ENCODE measurements at regions not wholly inside any gene's neighbourhood (a gene's known extent, or its start where the extent isn't known, plus 50 kb on each side); places are given as distances from the start of the nearest gene placed in this dataset.

DNA sequence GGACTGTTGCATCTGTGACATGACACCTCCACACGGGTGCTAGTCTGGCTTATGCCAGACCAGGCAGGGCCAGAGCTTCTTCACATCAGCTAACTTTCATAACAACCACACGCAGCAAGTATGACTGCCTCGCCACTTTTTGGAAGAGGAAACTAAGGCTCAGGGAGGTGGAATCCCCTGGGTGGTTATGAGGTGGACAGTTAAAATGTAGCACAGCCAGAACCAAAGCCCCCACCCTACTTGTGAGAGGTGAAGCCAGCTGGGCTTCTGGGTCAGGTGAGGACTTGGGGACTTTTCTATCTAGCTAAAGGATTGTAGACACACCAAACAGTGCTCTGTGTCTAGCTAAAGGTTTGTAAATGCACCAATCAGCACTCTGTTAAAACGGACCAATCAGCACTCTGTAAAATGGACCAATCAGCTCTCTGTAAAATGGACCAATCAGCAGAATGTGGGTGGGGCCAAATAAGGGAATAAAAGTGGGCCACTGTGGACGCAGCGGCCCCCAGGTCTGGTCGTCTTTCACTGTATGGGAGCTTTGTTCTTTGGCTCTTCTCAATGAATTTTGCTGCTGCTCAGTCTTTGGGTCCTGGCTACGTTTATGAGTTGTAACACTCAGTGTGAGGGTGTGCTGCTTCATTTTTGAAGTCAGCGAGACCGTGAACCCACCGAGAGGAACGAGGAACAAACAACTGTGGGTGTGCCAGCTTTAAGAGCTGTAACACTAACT is 171.0 kb downstream of the PTPN20 start:
- no peaks in the 10 kb centered on the region for H3K4me1 Mint-ChIP-seq
- TF ChIP-seq CTCF (IDR thresholded peaks at IDR 0.05) = no peak
- no peak for TF ChIP-seq EZH2 (IDR thresholded peaks at IDR 0.05; ENCODE audit: borderline replicate concordance, insufficient read depth, low read depth, low read length, poor library complexity, severe bottlenecking)
- DNase-seq = no peak
- POLR2A ChIA-PET = no interaction called here
- Histone ChIP-seq H3K4me3 (ENCODE audit: control extremely low read depth in 1 of 5, extremely low read depth in 1 of 5, insufficient read depth in 1 of 5, low read depth in 2 of 5, low read length in 4 of 5) (no peak overlapping the region), H3K9ac (ENCODE audit: low read length) (no peak overlapping the region), H3K79me2 (ENCODE audit: control insufficient read depth, insufficient read depth, low read length) (no peaks in the 10 kb centered on the region), H3K4me1 (ENCODE audit: control insufficient read depth in 2 of 2, insufficient read depth in 2 of 2, low read length in 2 of 2) (no peaks in the 10 kb centered on the region), H4K20me1 (ENCODE audit: control insufficient read depth, insufficient read depth, low read length, poor library complexity, severe bottlenecking) (no peaks in the 10 kb centered on the region), H2AFZ (ENCODE audit: insufficient read depth, low read depth, low read length, poor library complexity, severe bottlenecking) (no peak overlapping the region), H3K4me2 (replicated peaks; ENCODE audit: low read depth, low read length, poor library complexity, severe bottlenecking) (no peak overlapping the region), H3K27me3 (replicated peaks in 1 of 4; ENCODE audit: control extremely low read depth in 1 of 4, control insufficient read depth in 3 of 4, insufficient read depth in 4 of 4, low read length in 3 of 4) (peaks cover 0 to 2% (median 0%) of the 10 kb centered on the region in 4 experiments), H3K9me3 (ENCODE audit: control extremely low read depth in 1 of 3, control insufficient read depth in 2 of 3, insufficient read depth in 1 of 3, low read length in 2 of 3) (peaks cover 0 to 5% (median 0%) of the 10 kb centered on the region in 3 donors), H3K36me3 (replicated peaks in 1 of 2; ENCODE audit: control extremely low read depth in 1 of 2, control insufficient read depth in 1 of 2, extremely low read depth in 1 of 2, insufficient read depth in 2 of 2, low read length in 1 of 2) (no peaks in the 10 kb centered on the region), H3K27ac (ENCODE audit: low read length in 2 of 2) (no peak overlapping the region)
- no peak for ATAC-seq (ENCODE audit: low read depth)
- CTCF ChIA-PET = no interaction called here
- no peaks in the 10 kb centered on the region for H3K9me3 Mint-ChIP-seq (ENCODE audit: insufficient read depth)
- intact Hi-C loops (cut with micrococcal nuclease) = no loop called here
- peaks cover 13% of the 10 kb centered on the region for H3K27me3 Mint-ChIP-seq
- no peak overlapping the region for H3K4me3 Mint-ChIP-seq
- WGBS (ENCODE audit: insufficient coverage) = 93% methylated on average over 8 of the region's 12 CpGs
- H3K27ac Mint-ChIP-seq = peak overlapping the region; percentile 50

DNA sequence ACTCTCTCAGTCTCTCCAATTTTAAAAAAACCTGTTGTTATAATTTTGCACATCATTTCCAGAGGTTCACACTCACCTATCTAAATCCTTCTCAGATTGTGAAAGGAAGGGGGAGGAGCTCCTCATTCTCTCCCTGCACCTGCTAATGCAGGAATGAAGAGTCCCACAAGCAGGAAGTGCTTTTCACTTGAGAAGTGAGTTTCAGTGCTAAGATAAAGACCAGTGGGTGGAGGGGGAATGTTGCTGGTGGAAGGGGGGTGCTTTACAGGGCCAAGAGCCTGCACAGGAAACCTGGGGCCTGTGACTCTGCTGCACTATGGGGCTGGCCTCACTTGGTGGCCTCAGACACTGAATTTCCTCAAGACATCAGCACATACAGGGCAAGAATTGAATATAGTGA is 176.4 kb downstream of the PTPN20 start:
- Histone ChIP-seq H3K27me3 (replicated peaks in 1 of 4; ENCODE audit: control extremely low read depth in 1 of 4, control insufficient read depth in 3 of 4, insufficient read depth in 4 of 4, low read length in 3 of 4) (no peaks in the 10 kb centered on the region), H4K20me1 (ENCODE audit: control insufficient read depth, insufficient read depth, low read length, poor library complexity, severe bottlenecking) (no peaks in the 10 kb centered on the region), H3K27ac (ENCODE audit: low read length in 2 of 2) (no peak overlapping the region), H3K9ac (ENCODE audit: low read length) (no peak overlapping the region), H3K9me3 (ENCODE audit: control extremely low read depth in 1 of 3, control insufficient read depth in 2 of 3, insufficient read depth in 1 of 3, low read length in 2 of 3) (no peaks in the 10 kb centered on the region), H3K4me3 (ENCODE audit: control extremely low read depth in 1 of 5, extremely low read depth in 1 of 5, insufficient read depth in 1 of 5, low read depth in 2 of 5, low read length in 4 of 5) (no peak overlapping the region), H3K79me2 (ENCODE audit: control insufficient read depth, insufficient read depth, low read length) (no peaks in the 10 kb centered on the region), H2AFZ (ENCODE audit: insufficient read depth, low read depth, low read length, poor library complexity, severe bottlenecking) (no peak overlapping the region), H3K4me1 (ENCODE audit: control insufficient read depth in 2 of 2, insufficient read depth in 2 of 2, low read length in 2 of 2) (no peaks in the 10 kb centered on the region), H3K36me3 (replicated peaks in 1 of 2; ENCODE audit: control extremely low read depth in 1 of 2, control insufficient read depth in 1 of 2, extremely low read depth in 1 of 2, insufficient read depth in 2 of 2, low read length in 1 of 2) (no peaks in the 10 kb centered on the region), H3K4me2 (replicated peaks; ENCODE audit: low read depth, low read length, poor library complexity, severe bottlenecking) (no peak overlapping the region)
- ATAC-seq (ENCODE audit: low read depth) = no peak
- no peak overlapping the region for H3K27ac Mint-ChIP-seq
- no peaks in the 10 kb centered on the region for H3K9me3 Mint-ChIP-seq (ENCODE audit: insufficient read depth)
- no peak overlapping the region for H3K4me3 Mint-ChIP-seq
- POLR2A ChIA-PET = no interaction called here
- CTCF ChIA-PET = no interaction called here
- no peak for DNase-seq
- TF ChIP-seq EZH2 (IDR thresholded peaks at IDR 0.05; ENCODE audit: borderline replicate concordance, insufficient read depth, low read depth, low read length, poor library complexity, severe bottlenecking) (no peak), CTCF (IDR thresholded peaks at IDR 0.05) (no peak)
- peaks cover 15% of the 10 kb centered on the region for H3K27me3 Mint-ChIP-seq
- intact Hi-C loops (cut with micrococcal nuclease) = no loop called here
- no peaks in the 10 kb centered on the region for H3K4me1 Mint-ChIP-seq
